SK-N-SH (cell line): ENCODE measurements at regions not wholly inside any gene's neighbourhood (a gene's known extent, or its start where the extent isn't known, plus 50 kb on each side); places are given as distances from the start of the nearest gene placed in this dataset.
A peak's percentile ranks its signal among the peaks of the same experiment; 100 is the strongest.

Source experiments
- CTCF ChIA-PET: fragments of 300-600, 350-600 bp; formaldehyde crosslinking; extraction: SDS; loops from one replicate; lab custom pipeline; 2021; lab: Yijun Ruan, JAX
- POLR2A ChIA-PET: fragments of 350-600 bp; sonication (Branson Sonifier 250); formaldehyde crosslinking; extraction: SDS; loops from one replicate; lab custom pipeline; 2020; ENCODE audit warnings: antibody characterized with exemption, inconsistent platforms; lab: Yijun Ruan, JAX
- DNase-seq: peaks from one replicate; pipeline ENCODE4 v3.0.0; 2012
- H2AFZ ChIP-seq: fragments of 200-600 bp; sonication (generic); 2 replicates; pipeline ENCODE4 v1.8.1; 2016; ENCODE audit warnings: antibody characterized with exemption, mild to moderate bottlenecking, low read depth
- H3F3A ChIP-seq: fragments of 200-600 bp; sonication (generic); replicated peaks from 2 replicates; pipeline ENCODE3; 2016; ENCODE audit warnings: antibody characterized with exemption, mild to moderate bottlenecking; ENCODE audit not compliant: insufficient read depth
- H3K27ac ChIP-seq, 2 experiments: fragments of 200-500 bp in 1 of 2; fragments of 200-600 bp in 1 of 2; sonication (Bioruptor generic) in 1 of 2; sonication (generic), shearing (Covaris generic) in 1 of 2; 2 replicates each; pipeline versions ENCODE4 v1.5.1 to v1.6.1; 2014 to 2016; ENCODE audit warnings: low read depth in 2 of 2, inconsistent platforms in 1 of 2, low read length in 1 of 2, mild to moderate bottlenecking in 1 of 2, mixed read lengths in 1 of 2
- H3K27me3 ChIP-seq: fragments of 200-600 bp; sonication (generic), shearing (Covaris generic); 2 replicates; pipeline ENCODE4 v1.6.1; 2016; ENCODE audit warnings: mixed run types; ENCODE audit not compliant: insufficient read depth
- H3K36me3 ChIP-seq, 2 experiments: fragments of 200-500 bp in 1 of 2; fragments of 200-600 bp in 1 of 2; sonication (Bioruptor generic) in 1 of 2; sonication (generic) in 1 of 2; replicated peaks in 1 of 2; 2 replicates each; pipeline versions ENCODE3 to v1.5.1; 2014 to 2016; ENCODE audit warnings: low read length in 1 of 2, mild to moderate bottlenecking in 1 of 2; ENCODE audit not compliant: insufficient read depth in 2 of 2, control insufficient read depth in 1 of 2
- H3K4me1 ChIP-seq, 2 experiments: fragments of 200-500 bp in 1 of 2; fragments of 200-600 bp in 1 of 2; sonication (Bioruptor generic) in 1 of 2; sonication (generic), shearing (Covaris generic) in 1 of 2; 2 replicates each; pipeline versions ENCODE4 v1.5.1 to v1.6.1; 2014 to 2016; ENCODE audit warnings: low read depth in 1 of 2, low read length in 1 of 2, mixed run types in 1 of 2; ENCODE audit not compliant: insufficient read depth in 2 of 2, control insufficient read depth in 1 of 2
- H3K4me2 ChIP-seq: fragments of 200-600 bp; sonication (generic), shearing (Covaris generic); 2 replicates; pipeline ENCODE4 v1.6.1; 2017; ENCODE audit warnings: mixed run types
- H3K4me3 ChIP-seq, 2 experiments: fragments of 200-500 bp in 1 of 2; fragments of 200-600 bp in 1 of 2; sonication (Bioruptor generic) in 1 of 2; sonication (generic), shearing (Covaris generic) in 1 of 2; 2 replicates each; pipeline versions ENCODE4 v1.5.1 to v1.8.1; 2014 to 2016; ENCODE audit warnings: low read depth in 2 of 2, inconsistent platforms in 1 of 2, low read length in 1 of 2, mild to moderate bottlenecking in 1 of 2, mixed read lengths in 1 of 2, moderate library complexity in 1 of 2
- H3K79me2 ChIP-seq: fragments of 200-600 bp; sonication (generic); 2 replicates; pipeline ENCODE4 v1.8.1; 2017; ENCODE audit warnings: mild to moderate bottlenecking; ENCODE audit not compliant: insufficient read depth
- H3K9ac ChIP-seq: fragments of 200-600 bp; sonication (generic); 2 replicates; pipeline ENCODE4 v1.6.1; 2017; ENCODE audit warnings: mixed run types
- H3K9me2 ChIP-seq: fragments of 200-600 bp; sonication (generic); 2 replicates; pipeline ENCODE4 v1.6.1; 2017; ENCODE audit warnings: mixed run types
- H3K9me3 ChIP-seq: fragments of 200-600 bp; sonication (generic); 2 replicates; pipeline ENCODE4 v1.6.1; 2017; ENCODE audit warnings: mixed run types, mild to moderate bottlenecking, moderate library complexity
- H4K20me1 ChIP-seq: fragments of 200-600 bp; sonication (generic); 2 replicates; pipeline ENCODE4 v1.6.1; 2017; ENCODE audit warnings: mild to moderate bottlenecking, mixed run types; ENCODE audit not compliant: insufficient read depth
- CHD2 ChIP-seq: fragments of 150-350 bp; IDR thresholded peaks from 2 replicates; pipeline ENCODE4 v1.6.1; 2018; ENCODE audit warnings: low read length; ENCODE audit not compliant: partially characterized antibody
- ELF1 ChIP-seq: IDR thresholded peaks from 2 replicates; pipeline ENCODE4 v1.4.0; 2012
- FOSL2 ChIP-seq: IDR thresholded peaks from 2 replicates; pipeline ENCODE4 v1.4.0; 2012; ENCODE audit warnings: low read depth, mild to moderate bottlenecking, moderate library complexity, borderline replicate concordance
- GATA2 ChIP-seq: sonication (generic); formaldehyde crosslinking; IDR thresholded peaks from 2 replicates; pipeline ENCODE4 v1.5.0; 2020; ENCODE audit warnings: mild to moderate bottlenecking, missing genetic modification reagents
- JUND ChIP-seq: IDR thresholded peaks from 2 replicates; pipeline ENCODE4 v1.4.0; 2012
- RAD21 ChIP-seq: IDR thresholded peaks from 2 replicates; pipeline ENCODE4 v1.6.1; 2012; ENCODE audit warnings: mild to moderate bottlenecking, low read length
- RCOR1 ChIP-seq: fragments of 150-350 bp; IDR thresholded peaks from 2 replicates; pipeline ENCODE4 v1.6.1; 2017; ENCODE audit warnings: antibody characterized with exemption, low read length
- SIN3A ChIP-seq: IDR thresholded peaks from 2 replicates; pipeline ENCODE4 v1.6.1; 2012; ENCODE audit warnings: low read depth, mild to moderate bottlenecking, low read length, moderate library complexity, borderline replicate concordance
- SMC3 ChIP-seq: IDR thresholded peaks from 2 replicates; pipeline ENCODE4 v1.6.1; 2012; ENCODE audit warnings: low read depth, low read length, improper control_type of control experiment
- TEAD4 ChIP-seq: IDR thresholded peaks from 2 replicates; pipeline ENCODE4 v1.4.0; 2012; ENCODE audit warnings: mild to moderate bottlenecking, borderline replicate concordance; ENCODE audit not compliant: insufficient read depth
- USF1 ChIP-seq: IDR thresholded peaks from 2 replicates; pipeline ENCODE4 v1.4.0; 2012; ENCODE audit warnings: low read depth, borderline replicate concordance
- USF2 ChIP-seq: fragments of 150-350 bp; IDR thresholded peaks from 2 replicates; pipeline ENCODE4 v1.6.1; 2017; ENCODE audit warnings: antibody characterized with exemption, low read length, low read depth, borderline replicate concordance
- WGBS: methylation state at CpG from one replicate; pipeline ENCODE4 v1.1.6; 2017; ENCODE audit warnings: low lambda C conversion rate; 5-methylcytosine and 5-hydroxymethylcytosine counted together
- TF ChIP-seq, protein P1 (sequence below): fragments of 150-350 bp; IDR thresholded peaks from 2 replicates; pipeline ENCODE4 v1.6.1; 2016; ENCODE audit warnings: mild to moderate bottlenecking, low read depth, low read length
- TF ChIP-seq, protein P2 (sequence below): fragments of 200-600 bp; sonication (generic); IDR thresholded peaks from 2 replicates; pipeline ENCODE4 v1.6.1; 2017; ENCODE audit warnings: antibody characterized with exemption, mild to moderate bottlenecking, moderate library complexity

- TF ChIP-seq SIN3A (no peak), FOSL2 (no peak), RAD21 (peak; percentile 58), ELF1 (no peak), USF2 (no peak), USF1 (no peak), GATA2 (CRISPR knock-in tag) (no peak), TEAD4 (no peak), CHD2 (no peak), RCOR1 (no peak), SMC3 (peak; percentile 23; the same call in 1 of the 2 replicates), JUND (no peak)
- TF ChIP-seq, protein P1, sequence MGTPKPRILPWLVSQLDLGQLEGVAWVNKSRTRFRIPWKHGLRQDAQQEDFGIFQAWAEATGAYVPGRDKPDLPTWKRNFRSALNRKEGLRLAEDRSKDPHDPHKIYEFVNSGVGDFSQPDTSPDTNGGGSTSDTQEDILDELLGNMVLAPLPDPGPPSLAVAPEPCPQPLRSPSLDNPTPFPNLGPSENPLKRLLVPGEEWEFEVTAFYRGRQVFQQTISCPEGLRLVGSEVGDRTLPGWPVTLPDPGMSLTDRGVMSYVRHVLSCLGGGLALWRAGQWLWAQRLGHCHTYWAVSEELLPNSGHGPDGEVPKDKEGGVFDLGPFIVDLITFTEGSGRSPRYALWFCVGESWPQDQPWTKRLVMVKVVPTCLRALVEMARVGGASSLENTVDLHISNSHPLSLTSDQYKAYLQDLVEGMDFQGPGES, result no peak
- TF ChIP-seq, protein P2, sequence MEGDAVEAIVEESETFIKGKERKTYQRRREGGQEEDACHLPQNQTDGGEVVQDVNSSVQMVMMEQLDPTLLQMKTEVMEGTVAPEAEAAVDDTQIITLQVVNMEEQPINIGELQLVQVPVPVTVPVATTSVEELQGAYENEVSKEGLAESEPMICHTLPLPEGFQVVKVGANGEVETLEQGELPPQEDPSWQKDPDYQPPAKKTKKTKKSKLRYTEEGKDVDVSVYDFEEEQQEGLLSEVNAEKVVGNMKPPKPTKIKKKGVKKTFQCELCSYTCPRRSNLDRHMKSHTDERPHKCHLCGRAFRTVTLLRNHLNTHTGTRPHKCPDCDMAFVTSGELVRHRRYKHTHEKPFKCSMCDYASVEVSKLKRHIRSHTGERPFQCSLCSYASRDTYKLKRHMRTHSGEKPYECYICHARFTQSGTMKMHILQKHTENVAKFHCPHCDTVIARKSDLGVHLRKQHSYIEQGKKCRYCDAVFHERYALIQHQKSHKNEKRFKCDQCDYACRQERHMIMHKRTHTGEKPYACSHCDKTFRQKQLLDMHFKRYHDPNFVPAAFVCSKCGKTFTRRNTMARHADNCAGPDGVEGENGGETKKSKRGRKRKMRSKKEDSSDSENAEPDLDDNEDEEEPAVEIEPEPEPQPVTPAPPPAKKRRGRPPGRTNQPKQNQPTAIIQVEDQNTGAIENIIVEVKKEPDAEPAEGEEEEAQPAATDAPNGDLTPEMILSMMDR, result peak; percentile 85
- TF ChIP-seq, all 33 proteins: peak for 3
- Histone ChIP-seq H3K4me2 (no peak overlapping the region), H3K9me2 (no peaks in the 10 kb centered on the region), H3K36me3 (no peaks in the 10 kb centered on the region), H3K4me1 (no peaks in the 10 kb centered on the region), H4K20me1 (no peaks in the 10 kb centered on the region), H3K9ac (no peak overlapping the region), H3K9me3 (no peaks in the 10 kb centered on the region), H3K4me3 (no peak overlapping the region; a peak in 1 of 4 replicates), H3K27me3 (no peaks in the 10 kb centered on the region), H3F3A (no peaks in the 10 kb centered on the region), H2AFZ (no peak overlapping the region), H3K79me2 (no peaks in the 10 kb centered on the region), H3K27ac (no peak overlapping the region)
- POLR2A ChIA-PET, result no interaction called here
- CTCF ChIA-PET, result interaction anchor here (0.7 to 9.3 kb wide), 34 partner anchors 9 to 833 kb away, joined by 3 to 128 read pairs (median 5); no protein-coding TSS in a partner anchor
- peak; percentile 20 for DNase-seq
- 10% methylated on average over 3 of the region's 3 CpGs for WGBS
Measured at GRCh38 chr11:30128269-30128932, 102.4 kb upstream of the FSHB start.
